NCI-H1092 treated with DMSO at 0.1 percent for 48 hours (cell line): ENCODE measurements at regions not wholly inside any gene's neighbourhood (a gene's known extent, or its start where the extent isn't known, plus 50 kb on each side); places are given as distances from the start of the nearest gene placed in this dataset.

ENCODE experiments used
- DNase-seq: peaks from one replicate; lab custom pipeline; 2025; lab: John Stamatoyannopoulos, UW

DNA sequence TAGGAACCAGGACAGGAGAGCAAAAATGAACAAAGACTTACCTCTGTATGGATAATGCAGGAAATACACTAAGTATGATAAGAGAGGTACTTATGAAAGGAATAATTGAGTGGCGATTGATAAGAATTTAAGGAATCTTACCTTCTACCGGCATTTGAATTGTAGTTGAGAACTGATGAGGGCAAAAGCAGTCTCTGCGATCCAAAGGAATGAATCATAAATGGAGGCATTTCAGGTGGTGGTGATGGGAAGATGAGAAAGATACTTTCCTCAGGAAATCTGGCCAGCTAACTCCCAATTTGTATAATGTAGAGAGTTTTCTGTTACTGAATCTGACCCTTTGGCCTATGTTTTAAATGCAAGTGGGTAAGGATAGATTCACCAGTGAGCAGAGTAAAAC is 71.9 kb upstream of the C11orf87 start:
- DNase-seq = no peak

DNA sequence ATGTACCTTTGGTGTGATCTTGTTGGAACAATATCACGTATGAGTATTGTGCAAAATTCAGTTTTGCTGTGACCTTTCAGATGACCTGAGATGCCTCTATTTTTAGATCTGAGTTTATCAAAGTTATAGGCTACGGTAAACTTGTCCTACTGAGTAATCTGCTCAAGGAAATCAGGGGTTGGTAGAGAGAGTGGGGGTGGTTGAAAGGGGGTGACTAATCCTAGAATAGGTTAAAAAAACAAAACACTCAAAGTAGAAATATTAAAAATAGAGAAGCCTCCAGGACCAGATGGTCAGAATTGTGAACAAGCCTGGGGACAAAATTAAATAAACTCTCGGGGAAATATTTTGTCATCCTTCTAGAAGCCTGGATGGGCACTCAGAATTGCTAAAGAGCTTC is 59.9 kb upstream of the C11orf87 start:
- no peak for DNase-seq

DNA sequence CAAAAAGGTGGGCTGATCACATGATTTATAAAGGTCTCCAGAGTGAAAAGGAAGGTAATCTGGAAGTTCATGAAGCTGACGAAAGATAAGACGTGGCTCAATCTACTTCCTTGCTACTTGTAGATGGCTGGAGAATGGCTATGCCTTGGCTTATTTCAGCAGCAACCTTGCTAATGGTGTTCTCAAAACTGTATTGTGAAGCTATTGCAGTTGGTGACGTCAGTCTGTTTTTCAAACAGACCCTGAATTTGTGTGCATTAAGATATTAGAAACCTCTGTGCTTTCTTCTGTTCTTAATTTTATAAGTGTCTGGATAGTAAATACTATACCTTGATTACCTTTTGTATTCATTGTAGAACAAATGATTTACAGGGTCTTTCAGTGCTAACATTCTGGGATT is 58.3 kb upstream of the C11orf87 start:
- DNase-seq = no peak

DNA sequence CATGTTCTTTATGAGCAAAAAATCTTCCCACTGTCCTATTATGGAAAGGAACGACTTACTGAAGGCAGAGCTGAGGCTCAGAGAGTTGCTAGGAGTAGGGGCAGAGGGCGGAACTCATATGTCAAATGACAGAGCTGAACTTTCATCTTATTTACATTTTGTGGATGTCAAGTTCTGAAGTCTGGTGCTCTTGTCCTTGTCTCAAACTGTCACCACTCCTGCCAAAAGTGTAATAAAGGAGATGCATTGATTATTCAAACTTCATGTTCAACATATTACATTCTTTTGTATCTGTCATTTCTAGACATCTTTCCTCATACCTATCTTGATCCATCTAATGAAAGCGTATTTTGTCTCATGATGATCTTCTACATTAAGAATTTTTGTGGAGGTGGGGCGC is 57.1 kb upstream of the C11orf87 start:
- no peak for DNase-seq

DNA sequence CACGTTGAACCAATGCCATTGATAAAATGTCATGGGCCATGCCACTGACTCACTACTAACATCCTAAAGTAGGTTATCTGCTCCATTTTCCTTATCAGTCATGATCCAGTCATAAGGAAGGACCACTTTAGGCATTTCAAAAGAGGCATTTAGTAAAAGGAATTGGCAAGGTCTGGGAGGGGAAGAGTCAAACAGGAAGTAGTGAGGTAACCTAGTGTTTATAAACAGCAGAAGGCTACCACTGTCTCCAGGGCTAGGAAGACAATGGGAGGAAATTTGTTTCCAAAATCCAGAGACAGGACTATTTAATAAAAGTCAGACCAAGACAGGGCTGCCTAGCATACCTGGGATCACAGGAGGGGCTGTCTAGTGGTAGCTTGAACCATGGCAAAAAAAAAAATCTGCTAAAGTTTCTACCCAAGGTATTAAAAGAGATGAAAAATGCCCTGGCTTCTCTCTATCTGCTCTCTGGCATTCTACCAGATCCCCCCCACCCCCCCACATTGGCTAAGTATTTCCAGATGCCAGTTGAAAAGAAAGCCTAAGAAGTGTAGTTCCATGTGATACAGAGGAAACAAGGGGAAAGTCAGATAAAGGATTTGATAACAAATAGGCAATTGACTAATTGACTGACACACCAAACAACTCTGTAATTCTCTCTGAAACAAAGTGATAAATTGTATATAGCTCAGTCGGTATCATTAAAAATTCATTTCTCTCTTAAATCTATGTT is 50.4 kb upstream of the C11orf87 start:
- no peak for DNase-seq
